NCI-H524 (cell line): ENCODE measurements at regions not wholly inside any gene's neighbourhood (a gene's known extent, or its start where the extent isn't known, plus 50 kb on each side); places are given as distances from the start of the nearest gene placed in this dataset.

Experiments
- DNase-seq, 2 experiments: peaks; one replicate each; lab custom pipeline; 2025; lab: John Stamatoyannopoulos, UW

DNA sequence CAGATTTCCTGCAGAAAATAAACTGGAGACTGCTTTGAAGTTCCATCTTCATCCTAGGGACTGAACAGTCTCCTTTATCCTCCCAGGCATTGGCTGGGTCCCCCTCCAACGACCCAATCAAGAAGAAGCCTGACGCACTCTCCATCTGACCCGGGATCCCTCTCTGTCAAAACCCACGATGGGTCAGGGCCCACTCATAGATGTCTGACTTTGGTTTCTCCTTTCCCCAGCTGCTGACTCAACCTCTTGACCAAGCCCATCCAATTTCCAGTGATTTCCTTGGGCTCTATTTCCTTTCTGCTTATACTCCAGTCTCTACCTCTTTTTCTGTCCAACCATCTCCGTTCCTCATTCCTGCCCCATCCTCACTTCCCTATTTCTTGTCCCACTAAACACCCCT lies 189.7 kb downstream of the MIAT start:
- no peak for DNase-seq

GRCh38 chr22:26847816-26848215 lies 190.4 kb downstream of the MIAT start:
- DNase-seq, result no peak

DNA sequence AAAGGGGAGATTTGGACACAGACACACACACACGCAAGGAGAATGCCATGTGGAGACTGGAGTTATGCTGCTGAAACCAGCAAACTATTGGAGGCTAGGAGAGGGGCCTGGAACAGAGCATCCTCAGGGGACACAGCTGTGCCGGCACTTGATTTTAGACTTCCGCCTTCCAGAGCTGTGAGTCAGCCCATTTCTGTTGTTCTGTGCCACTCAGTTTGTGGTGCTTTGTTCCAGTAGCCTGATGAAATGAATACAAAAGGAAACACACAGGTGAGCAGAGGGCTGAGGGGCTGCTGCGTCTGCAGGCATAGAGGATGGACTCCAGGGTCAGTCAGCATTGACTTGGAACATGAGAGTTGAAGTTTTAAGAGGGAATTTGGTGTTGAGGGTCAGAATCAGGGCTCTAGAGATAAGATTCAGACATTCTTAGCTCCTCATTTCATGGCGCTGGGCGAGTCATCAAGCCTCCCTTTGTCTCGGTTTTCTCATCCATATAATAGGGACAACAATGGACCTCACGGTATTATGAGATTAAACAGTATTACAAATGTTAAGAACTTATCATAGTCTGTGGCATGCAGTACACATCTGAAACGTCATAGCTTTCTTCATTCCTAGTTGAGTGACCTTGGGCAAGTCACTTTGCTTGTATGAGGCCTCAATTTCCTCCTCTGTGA lies 191.0 kb downstream of the MIAT start:
- DNase-seq, result no peak

- DNase-seq, result no peak
Observed at GRCh38 chr22:26849575-26849974, 192.2 kb downstream of the MIAT start.

GRCh38 chr22:26851125-26851524 lies 193.7 kb downstream of the MIAT start:
- no peak for DNase-seq

DNA sequence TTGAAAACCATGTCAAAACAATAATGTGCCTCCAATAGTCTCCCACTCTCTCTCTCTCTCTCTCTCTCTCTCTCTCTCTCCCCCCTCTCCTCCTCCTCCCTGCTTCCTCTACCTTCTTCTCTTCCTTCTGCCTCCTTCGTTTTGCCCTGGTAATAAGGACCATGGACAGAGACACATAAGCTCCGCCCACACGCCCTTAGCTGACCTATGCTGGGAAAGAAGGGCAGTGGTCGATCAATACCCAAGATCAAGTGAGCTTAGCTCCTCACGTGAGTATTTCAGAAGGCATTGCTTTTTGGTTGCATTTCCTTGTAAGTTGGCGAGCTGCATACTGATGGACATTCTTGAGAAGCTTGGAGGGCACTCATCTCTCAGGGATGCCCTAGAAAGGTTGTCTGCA lies 194.8 kb downstream of the MIAT start:
- no peak for DNase-seq

DNA sequence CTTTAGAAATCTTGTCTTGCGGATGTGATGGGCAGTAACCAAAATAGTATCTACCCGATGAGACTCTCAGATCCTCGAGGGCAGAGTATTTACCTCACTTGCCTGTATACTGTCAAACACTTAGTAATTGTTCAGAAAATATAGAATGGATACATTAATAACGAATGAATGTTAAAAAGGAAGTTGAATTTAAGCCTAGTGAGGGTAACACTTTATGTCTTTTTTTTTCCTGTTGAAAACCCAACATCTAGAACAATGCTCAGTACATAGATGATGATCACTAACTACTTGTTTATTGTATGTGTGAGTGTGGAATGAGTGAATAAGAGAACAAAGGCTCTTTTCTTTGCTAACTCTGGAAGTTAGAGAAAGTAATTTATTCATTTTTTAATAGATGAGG lies 195.7 kb downstream of the MIAT start:
- DNase-seq, result no peak

DNA sequence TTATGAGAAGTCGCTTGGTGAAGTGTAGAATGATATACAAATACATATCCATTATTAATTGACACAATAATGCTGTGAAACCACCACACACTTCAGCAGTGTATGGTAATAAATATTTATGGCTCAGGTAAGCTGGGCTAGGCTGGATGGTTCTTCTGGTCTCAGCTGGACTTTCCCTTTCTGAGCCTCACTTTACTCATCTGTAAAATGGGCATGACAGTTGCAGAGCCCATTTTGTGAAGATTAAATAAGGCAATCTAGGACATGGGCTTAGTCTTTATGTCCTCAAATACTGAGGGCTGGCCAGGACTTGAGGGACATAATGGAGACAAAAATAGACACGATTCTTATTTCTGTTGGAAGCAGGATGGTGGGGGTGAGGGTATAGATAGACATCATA lies 196.1 kb downstream of the MIAT start:
- no peak for DNase-seq

GRCh38 chr22:26857169-26857568 lies 199.8 kb downstream of the MIAT start:
- DNase-seq, result peak in 1 of 2 experiments; percentile 49

DNA sequence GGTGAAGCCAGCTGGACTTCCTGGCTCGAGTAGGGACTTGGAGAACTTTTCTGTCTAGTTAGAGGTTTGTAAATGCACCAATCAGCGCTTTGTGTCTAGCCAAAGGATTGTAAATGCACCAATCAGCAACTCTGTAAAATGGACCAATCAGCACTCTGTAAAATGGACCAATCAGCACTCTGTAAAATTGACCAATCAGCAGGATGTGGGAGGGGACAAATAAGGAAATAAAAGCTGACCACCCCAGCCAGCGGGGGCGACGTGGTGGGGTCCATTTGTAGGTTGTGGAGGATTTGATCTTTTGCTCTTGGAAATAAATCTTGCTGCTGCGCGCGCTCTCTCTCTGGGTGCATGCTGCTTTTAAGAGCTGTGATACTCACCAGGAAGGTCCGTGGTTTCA lies 202.9 kb downstream of the MIAT start:
- no peak for DNase-seq

GRCh38 chr22:26865021-26865420 lies 207.6 kb downstream of the MIAT start:
- DNase-seq, result no peak

- no peak for DNase-seq
Observed at GRCh38 chr22:26883393-26883792, 226.0 kb downstream of the MIAT start.

DNA sequence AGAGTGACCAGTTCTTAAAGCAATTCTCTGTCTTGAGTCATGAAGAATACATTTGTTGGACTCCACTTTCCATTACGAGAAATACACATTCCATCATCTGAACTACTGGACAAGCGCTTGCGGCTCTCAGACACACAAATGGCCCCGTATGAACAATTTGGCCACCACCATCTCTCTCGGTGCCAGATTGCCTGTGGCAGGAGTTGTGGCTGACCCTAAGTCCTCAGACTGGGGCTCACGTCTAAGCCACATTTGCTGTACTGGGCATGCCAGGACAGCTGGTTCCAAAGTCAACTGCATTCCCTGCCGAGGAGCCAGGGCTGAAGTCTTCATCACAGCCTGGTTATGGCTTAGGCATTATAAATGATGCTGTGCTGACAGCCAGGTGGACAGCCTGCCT lies 227.5 kb downstream of the MIAT start:
- no peak for DNase-seq

DNA sequence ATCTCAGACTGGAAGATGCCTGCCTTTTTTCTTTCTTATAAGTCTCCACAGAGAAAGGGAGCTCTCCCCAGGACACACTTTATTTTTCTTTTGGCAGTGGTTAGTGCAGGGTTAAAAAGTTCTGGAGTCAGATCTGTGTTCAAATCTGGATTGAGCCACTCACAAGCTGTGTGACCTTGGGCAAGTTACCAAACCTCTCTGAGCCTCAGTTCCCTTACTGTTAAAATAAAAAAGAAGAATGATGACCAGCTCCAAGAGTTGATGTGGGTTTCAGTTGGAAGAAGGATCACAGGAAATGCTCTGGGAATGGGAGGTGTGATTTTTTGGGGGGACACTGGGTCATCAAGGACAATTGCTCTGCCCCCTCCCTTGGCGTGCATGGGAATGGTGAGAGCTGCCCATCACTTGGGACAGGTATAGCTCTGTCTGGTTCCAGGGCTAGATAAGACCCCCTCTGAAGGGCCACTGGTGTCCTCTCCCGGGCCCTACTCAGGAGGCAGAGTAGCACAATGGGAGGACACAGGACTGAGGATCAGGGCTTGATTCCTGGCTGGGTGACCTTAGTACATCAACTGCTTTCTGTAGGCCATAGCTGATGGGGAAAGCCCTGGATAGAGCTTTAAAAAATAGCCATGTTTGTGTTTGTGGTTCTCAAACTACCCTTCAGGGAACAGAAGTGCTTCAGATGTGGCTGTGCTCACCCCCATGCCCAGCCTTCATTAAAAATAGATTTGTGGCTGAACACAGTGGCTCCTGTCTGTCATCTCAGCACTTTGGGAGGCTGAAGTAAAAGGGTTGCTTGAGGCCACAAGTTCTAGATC lies 228.3 kb downstream of the MIAT start:
- DNase-seq, result no peak

GRCh38 chr22:26887456-26887855 lies 230.1 kb downstream of the MIAT start:
- DNase-seq, result no peak

DNA sequence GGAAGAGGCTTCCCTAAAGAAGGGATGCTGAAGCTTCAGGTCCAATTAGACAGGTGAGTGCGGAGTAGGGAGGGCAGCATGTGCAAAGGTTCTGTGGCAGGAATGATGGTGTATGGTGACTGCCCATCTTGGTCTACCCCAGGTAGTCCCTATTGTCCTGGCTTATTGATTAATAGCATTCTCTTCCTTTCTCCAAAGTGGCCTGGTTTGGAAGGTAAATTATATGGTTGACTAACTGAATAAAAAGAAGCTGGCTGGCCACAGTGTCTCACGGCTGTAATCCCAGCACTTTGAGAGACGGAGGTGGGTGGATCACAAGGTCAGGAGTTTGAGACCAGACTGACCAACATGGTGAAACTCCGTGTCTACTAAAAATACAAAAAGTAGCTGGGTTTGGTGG lies 230.5 kb downstream of the MIAT start:
- no peak for DNase-seq

GRCh38 chr22:26888887-26889286 lies 231.5 kb downstream of the MIAT start:
- DNase-seq, result no peak

- DNase-seq, result no peak
Observed at GRCh38 chr22:26889802-26890201, 232.4 kb downstream of the MIAT start.

DNA sequence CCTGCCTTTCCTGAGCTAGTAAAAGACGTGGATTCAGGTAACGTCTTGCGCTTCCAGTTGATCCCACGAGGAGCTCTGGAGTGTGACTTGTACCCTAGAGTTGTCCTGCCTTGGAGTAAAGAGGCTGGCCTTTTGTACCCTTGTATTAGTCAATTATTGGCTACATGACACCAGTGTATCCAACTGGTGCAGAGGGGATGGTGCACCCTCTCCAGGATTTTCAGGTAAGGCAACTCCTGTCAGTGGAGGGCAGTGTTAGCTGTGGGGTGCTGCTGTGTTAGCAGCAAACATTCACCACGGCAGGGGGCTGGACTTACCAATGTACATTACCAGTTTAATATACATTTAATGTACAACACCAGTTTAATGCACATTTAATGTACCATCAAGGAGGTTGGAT lies 233.5 kb downstream of the MIAT start:
- DNase-seq, result peak in 1 of 2 experiments; percentile 60

GRCh38 chr22:26891429-26891828 lies 234.0 kb downstream of the MIAT start:
- DNase-seq, result no peak

GRCh38 chr22:26892166-26893041 lies 235.0 kb downstream of the MIAT start:
- DNase-seq, result peak; percentile 87 to 96
